ENCODE measurements at regions not wholly inside any gene's neighbourhood (a gene's known extent, or its start where the extent isn't known, plus 50 kb on each side); places are given as distances from the start of the nearest gene placed in this dataset.

GRCh38 chr6:148044261-148044751 is 298.3 kb upstream of the SASH1 start:
- no peak overlapping the region for H2AFZ ChIP-seq (ENCODE audit: low read depth, low read length, poor library complexity, severe bottlenecking)
- DNase-seq (ENCODE audit: low read depth, low spot score) (no peak), ATAC-seq (no peak)
- H3K9ac ChIP-seq (ENCODE audit: low read length) = no peak overlapping the region
- no peak for TF ChIP-seq ZNF274 (IDR thresholded peaks at IDR 0.05; ENCODE audit: low read depth, low read length)
- intact Hi-C loops (cut with micrococcal nuclease) = no loop called here
- POLR2A ChIA-PET = no interaction called here
- no peak overlapping the region for H3K27ac ChIP-seq (ENCODE audit: low read depth, low read length)
- H3K36me3 ChIP-seq (ENCODE audit: control insufficient read depth in 1 of 2, insufficient read depth in 2 of 2, low read length in 2 of 2) = no peaks in the 10 kb centered on the region
- no peak overlapping the region for H3K4me2 ChIP-seq (ENCODE audit: low read length)
- RAD21 ChIA-PET (ENCODE audit: low non-redundant PET in 1 of 2, low total read pairs in 2 of 2, uncharacterized antibody in 2 of 2, unreplicated experiment in 2 of 2) = no interaction called here
- H3K4me3 ChIP-seq (replicated peaks in 1 of 2; ENCODE audit: low read depth in 1 of 2, low read length in 2 of 2) = no peak overlapping the region
- no TSS peak for BruUV-seq (replicated peaks)
- no peaks in the 10 kb centered on the region for H4K20me1 ChIP-seq (ENCODE audit: insufficient read depth)
- no peaks in the 10 kb centered on the region for H3K4me1 ChIP-seq (ENCODE audit: control insufficient read depth in 1 of 2, insufficient read depth in 2 of 2, low read length in 2 of 2)
- H3K27me3 ChIP-seq (ENCODE audit: insufficient read depth, low read length) = no peaks in the 10 kb centered on the region
- no peaks in the 10 kb centered on the region for H3K9me3 ChIP-seq (ENCODE audit: control insufficient read depth in 1 of 2, insufficient read depth in 1 of 2, low read depth in 1 of 2, low read length in 2 of 2)
- CTCF ChIA-PET = no interaction called here
- no peaks in the 10 kb centered on the region for H3K79me2 ChIP-seq (ENCODE audit: insufficient read depth, low read length)
- no peaks in the 10 kb centered on the region for H3K9me2 ChIP-seq (ENCODE audit: insufficient read depth)

- DNase-seq (ENCODE audit: low read depth, low spot score) (no peak), ATAC-seq (no peak)
- Histone ChIP-seq H3K4me3 (replicated peaks in 1 of 2; ENCODE audit: low read depth in 1 of 2, low read length in 2 of 2) (no peak overlapping the region), H3K9ac (ENCODE audit: low read length) (no peak overlapping the region), H3K9me2 (ENCODE audit: insufficient read depth) (no peaks in the 10 kb centered on the region), H3K4me1 (ENCODE audit: control insufficient read depth in 1 of 2, insufficient read depth in 2 of 2, low read length in 2 of 2) (no peaks in the 10 kb centered on the region), H2AFZ (ENCODE audit: low read depth, low read length, poor library complexity, severe bottlenecking) (no peak overlapping the region), H3K36me3 (ENCODE audit: control insufficient read depth in 1 of 2, insufficient read depth in 2 of 2, low read length in 2 of 2) (no peaks in the 10 kb centered on the region), H3K4me2 (ENCODE audit: low read length) (no peak overlapping the region), H3K27me3 (ENCODE audit: insufficient read depth, low read length) (no peaks in the 10 kb centered on the region), H3K79me2 (ENCODE audit: insufficient read depth, low read length) (no peaks in the 10 kb centered on the region), H3K27ac (ENCODE audit: low read depth, low read length) (no peak overlapping the region), H4K20me1 (ENCODE audit: insufficient read depth) (no peaks in the 10 kb centered on the region), H3K9me3 (ENCODE audit: control insufficient read depth in 1 of 2, insufficient read depth in 1 of 2, low read depth in 1 of 2, low read length in 2 of 2) (no peaks in the 10 kb centered on the region)
- no TSS peak for BruUV-seq (replicated peaks)
- no peak for TF ChIP-seq POLR2A (IDR thresholded peaks at IDR 0.05; ENCODE audit: borderline replicate concordance, extremely low read depth, insufficient read depth, insufficient read length)
- TF ChIP-seq SP1 (IDR thresholded peaks at IDR 0.05; ENCODE audit: low read depth) = no peak
- no peak for TF ChIP-seq ELF1 (IDR thresholded peaks at IDR 0.05; ENCODE audit: borderline replicate concordance, low read depth)
- no peak for TF ChIP-seq JUND (IDR thresholded peaks at IDR 0.05)
- TF ChIP-seq ZFX (IDR thresholded peaks at IDR 0.05) = no peak
- no peak for TF ChIP-seq CBX3 (IDR thresholded peaks at IDR 0.05; ENCODE audit: low read depth)
- TF ChIP-seq SRF (IDR thresholded peaks at IDR 0.05; ENCODE audit: low read depth) = no peak
- TF ChIP-seq CEBPB (IDR thresholded peaks at IDR 0.05; ENCODE audit: low read depth) = no peak
- ChIA-PET CTCF (no interaction called here), POLR2A (no interaction called here), RAD21 (ENCODE audit: low non-redundant PET in 1 of 2, low total read pairs in 2 of 2, uncharacterized antibody in 2 of 2, unreplicated experiment in 2 of 2) (no interaction called here)
- intact Hi-C loops (cut with micrococcal nuclease) = no loop called here
These were observed 297.7 kb upstream of the SASH1 start for GRCh38 chr6:148044921-148045320.
